Spleen (tissue), 11 donors: ENCODE measurements at regions not wholly inside any gene's neighbourhood (a gene's known extent, or its start where the extent isn't known, plus 50 kb on each side); places are given as distances from the start of the nearest gene placed in this dataset.

Experiments used
- DNase-seq: peaks from one replicate; pipeline ENCODE4 v3.0.0-alpha.2; 2020
- H3K27ac ChIP-seq, 8 donors: fragments of 200-600 bp; sonication (generic) in 7 of 8; 1 replicate in 4 of 8; 2 replicates in 4 of 8; pipeline versions ENCODE4 v1.5.0 to v1.8.0; 2016 to 2021; ENCODE audit warnings: inconsistent platforms in 4 of 8, mild to moderate bottlenecking in 4 of 8, moderate library complexity in 1 of 8
- H3K27me3 ChIP-seq, 7 donors: fragments of 200-600 bp; sonication (generic) in 6 of 7; replicated peaks in 1 of 7; 1 replicate in 4 of 7; 2 replicates in 3 of 7; pipeline versions ENCODE4 v1.5.0 to v1.8.0; 2016 to 2021; ENCODE audit warnings: inconsistent platforms in 3 of 7, mild to moderate bottlenecking in 1 of 7
- H3K36me3 ChIP-seq, 6 donors: fragments of 200-600 bp; sonication (generic) in 5 of 6; 1 replicate in 4 of 6; 2 replicates in 2 of 6; pipeline versions ENCODE4 v1.5.0 to v1.8.0; 2016 to 2021; ENCODE audit warnings: inconsistent platforms in 2 of 6
- H3K4me1 ChIP-seq, 6 donors: fragments of 200-600 bp; sonication (generic) in 5 of 6; 1 replicate in 3 of 6; 2 replicates in 3 of 6; pipeline versions ENCODE4 v1.5.0 to v1.8.0; 2016 to 2021; ENCODE audit warnings: inconsistent platforms in 3 of 6
- H3K4me3 ChIP-seq, 8 donors: fragments of 200-600 bp; sonication (generic) in 7 of 8; 1 replicate in 4 of 8; 2 replicates in 4 of 8; pipeline versions ENCODE4 v1.5.0 to v1.8.0; 2016 to 2021; ENCODE audit warnings: inconsistent platforms in 4 of 8, mild to moderate bottlenecking in 4 of 8, moderate library complexity in 2 of 8
- H3K9me3 ChIP-seq, 8 donors: fragments of 200-600 bp; sonication (generic) in 7 of 8; 1 replicate in 4 of 8; 2 replicates in 4 of 8; pipeline versions ENCODE4 v1.5.0 to v1.8.0; 2016 to 2021; ENCODE audit warnings: inconsistent platforms in 4 of 8
- CTCF ChIP-seq, 11 experiments: fragments of 200-600 bp in 7 of 11; fragments of 450-650 bp in 4 of 11; sonication (generic) in 4 of 11; IDR thresholded peaks in 8 of 11; conservative IDR thresholded peaks in 3 of 11; 1 replicate in 7 of 11; 2 replicates in 4 of 11; pipeline versions ENCODE4 v1.4.0 to v1.8.0; 2016 to 2021; ENCODE audit warnings: antibody characterized with exemption in 11 of 11, inconsistent platforms in 4 of 11, mild to moderate bottlenecking in 1 of 11
- POLR2A ChIP-seq, 3 donors: fragments of 450-650 bp; IDR thresholded peaks; one replicate each; pipeline ENCODE4 v1.5.1; 2017; ENCODE audit warnings: antibody characterized with exemption in 3 of 3, mild to moderate bottlenecking in 1 of 3
- POLR2AphosphoS5 ChIP-seq, 3 donors: sonication (generic); formaldehyde crosslinking; IDR thresholded peaks; one replicate each; pipeline ENCODE4 v1.5.1; 2017; ENCODE audit warnings: antibody characterized with exemption in 3 of 3
- WGBS, 5 donors: extraction: QIAGEN DNeasy Blood & Tissue Kit in 3 of 5; methylation state at CpG; one replicate each; pipeline versions ENCODE4 v1.1.5 to v1.1.7; 2013 to 2018; 5-methylcytosine and 5-hydroxymethylcytosine counted together
- intact Hi-C: fragments of 100-400 bp; cut with DNase I; formaldehyde crosslinking; loops from one replicate; pipeline ENCODE4 v1.15.0; 2023; ENCODE audit warnings: low total_unique reads
- donor health status: healthy with polysubstance abuse.
- donor health status: DM: no; HTN: no; CAD: no; lungs with moderate emphysema.
- donor health status: DM: no; HTN: no; CAD: no.
- donor health status: Bipolar disorder and iron deficiency.
- donor health status: healthy.
- donor health status: DM: no; HTN: no; CAD: no.
- donor health status: DM: yes; HTN: yes; CAD: no.

GRCh38 chr13:65841156-65841555, 1389.0 kb downstream of the PCDH9 start:
- Histone ChIP-seq H3K4me1 (no peaks in the 10 kb centered on the region), H3K36me3 (no peaks in the 10 kb centered on the region), H3K4me3 (no peak overlapping the region), H3K27me3 (no peaks in the 10 kb centered on the region), H3K27ac (no peak overlapping the region), H3K9me3 (peaks cover 0 to 12% (median 0%) of the 10 kb centered on the region in 8 donors)
- intact Hi-C loops: no loop called here
- no peak for DNase-seq
- 75 to 83% (median 78%) methylated on average over 3 of the region's 3 CpGs for WGBS, 5 donors
- TF ChIP-seq POLR2AphosphoS5 (IDR thresholded peaks at IDR 0.05) (no peak), POLR2A (IDR thresholded peaks at IDR 0.05) (no peak), CTCF (IDR thresholded peaks at IDR 0.05 in 8 of 11, conservative IDR thresholded peaks at IDR 0.05 in 3 of 11) (no peak)

- DNase-seq: no peak
- intact Hi-C loops: no loop called here
- Histone ChIP-seq H3K9me3 (no peaks in the 10 kb centered on the region), H3K4me3 (no peak overlapping the region), H3K27ac (no peak overlapping the region), H3K36me3 (no peaks in the 10 kb centered on the region), H3K4me1 (no peaks in the 10 kb centered on the region), H3K27me3 (no peaks in the 10 kb centered on the region)
- TF ChIP-seq POLR2AphosphoS5 (IDR thresholded peaks at IDR 0.05) (no peak), POLR2A (IDR thresholded peaks at IDR 0.05) (no peak), CTCF (IDR thresholded peaks at IDR 0.05 in 8 of 11, conservative IDR thresholded peaks at IDR 0.05 in 3 of 11) (no peak)
These were observed 1394.1 kb downstream of the PCDH9 start for GRCh38 chr13:65836066-65836465.

GRCh38 chr13:65834897-65835296, 1395.2 kb downstream of the PCDH9 start:
- TF ChIP-seq CTCF (IDR thresholded peaks at IDR 0.05 in 8 of 11, conservative IDR thresholded peaks at IDR 0.05 in 3 of 11) (no peak), POLR2A (IDR thresholded peaks at IDR 0.05) (no peak), POLR2AphosphoS5 (IDR thresholded peaks at IDR 0.05) (no peak)
- Histone ChIP-seq H3K4me3 (no peak overlapping the region), H3K27ac (no peak overlapping the region), H3K27me3 (no peaks in the 10 kb centered on the region), H3K36me3 (no peaks in the 10 kb centered on the region), H3K4me1 (no peaks in the 10 kb centered on the region), H3K9me3 (peaks cover 0 to 6% (median 0%) of the 10 kb centered on the region in 8 donors)
- DNase-seq: no peak
- intact Hi-C loops: no loop called here
- 47 to 49% (median 48%) methylated on average over 2 of the region's 2 CpGs for WGBS, 5 donors

- DNase-seq: no peak
- WGBS, 5 donors: 80 to 89% (median 84%) methylated on average over 8 to 10 of the region's 10 CpGs
- Histone ChIP-seq H3K9me3 (peaks cover 0 to 14% (median 0%) of the 10 kb centered on the region in 8 donors), H3K4me3 (no peak overlapping the region), H3K4me1 (no peaks in the 10 kb centered on the region), H3K27ac (no peak overlapping the region), H3K27me3 (no peaks in the 10 kb centered on the region), H3K36me3 (no peaks in the 10 kb centered on the region)
- TF ChIP-seq POLR2A (IDR thresholded peaks at IDR 0.05) (no peak), CTCF (IDR thresholded peaks at IDR 0.05 in 8 of 11, conservative IDR thresholded peaks at IDR 0.05 in 3 of 11) (no peak), POLR2AphosphoS5 (IDR thresholded peaks at IDR 0.05) (no peak)
- intact Hi-C loops: no loop called here
These were observed 1399.5 kb downstream of the PCDH9 start for GRCh38 chr13:65830411-65831205.
